GM18907 (cell line): ENCODE measurements at regions not wholly inside any gene's neighbourhood (a gene's known extent, or its start where the extent isn't known, plus 50 kb on each side); places are given as distances from the start of the nearest gene placed in this dataset.
"Not testable (repeated sequence)": the region's sequence is repeated elsewhere in the genome, so short reads cannot be mapped to it uniquely, and the experiment has no call there.

Experiments
- ATAC-seq: cut with Tn5 transposase; IDR thresholded peaks from one replicate; pipeline ENCODE4 v1.9.1; 2021; ENCODE audit warnings: mild to moderate bottlenecking, moderate library complexity; ENCODE audit not compliant: unreplicated experiment

DNA sequence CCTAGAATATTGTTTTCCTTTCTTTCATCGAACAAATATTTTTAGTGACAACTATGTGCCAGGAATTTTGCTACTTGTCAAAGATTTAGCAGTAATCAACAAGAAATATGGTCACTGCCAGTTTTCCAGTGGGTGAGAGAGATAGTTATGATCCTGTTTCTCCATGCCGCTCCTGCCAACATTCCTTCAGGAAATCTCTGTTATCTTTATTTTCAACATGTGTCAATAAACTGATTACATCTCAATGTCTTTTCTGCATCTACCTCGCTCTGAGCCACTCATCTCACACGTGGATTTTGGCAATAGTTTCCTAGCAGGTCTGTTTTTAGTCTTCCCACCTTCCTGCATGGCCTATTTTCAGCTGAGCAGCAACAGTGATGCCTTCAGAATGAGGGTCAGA is 650.0 kb upstream of the STXBP6 start:
- no peak for ATAC-seq

DNA sequence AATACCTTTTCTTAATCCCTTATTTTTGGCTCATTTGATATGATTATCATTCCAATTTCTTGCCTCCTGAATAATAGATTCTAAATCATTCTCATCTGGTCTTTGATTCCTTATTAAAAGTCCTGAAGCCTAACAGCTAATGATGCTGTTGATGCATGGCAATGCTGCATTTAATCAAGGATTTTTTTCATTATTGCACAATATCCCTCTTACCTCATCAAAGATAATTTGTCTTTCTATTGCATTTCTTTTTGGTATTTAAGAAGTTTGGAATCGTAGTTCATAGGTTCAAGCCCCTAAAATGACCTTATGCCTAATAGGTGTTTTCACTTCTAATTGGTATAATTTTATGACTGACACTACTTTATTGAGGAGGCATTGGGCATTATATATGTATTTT is 648.2 kb upstream of the STXBP6 start:
- ATAC-seq, result no peak

DNA sequence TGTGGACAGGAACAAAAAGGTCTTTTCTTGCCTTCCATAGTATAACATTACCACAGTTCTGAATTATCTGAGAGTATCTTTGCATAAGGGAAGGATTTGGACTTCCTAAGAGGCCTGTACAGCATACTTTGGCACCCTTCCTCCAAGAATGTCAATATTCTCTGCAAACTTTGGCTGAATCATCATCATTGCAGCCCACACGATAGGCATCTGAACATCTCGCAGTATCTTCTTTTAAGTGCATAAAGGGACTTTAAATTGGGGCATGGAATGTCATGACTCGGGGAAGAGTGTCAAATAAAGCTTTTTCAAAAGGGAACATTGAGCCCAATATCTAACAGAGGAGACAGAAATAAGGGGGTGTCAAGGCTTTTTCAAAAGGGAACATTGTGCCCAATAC is 646.2 kb upstream of the STXBP6 start:
- no peak for ATAC-seq

DNA sequence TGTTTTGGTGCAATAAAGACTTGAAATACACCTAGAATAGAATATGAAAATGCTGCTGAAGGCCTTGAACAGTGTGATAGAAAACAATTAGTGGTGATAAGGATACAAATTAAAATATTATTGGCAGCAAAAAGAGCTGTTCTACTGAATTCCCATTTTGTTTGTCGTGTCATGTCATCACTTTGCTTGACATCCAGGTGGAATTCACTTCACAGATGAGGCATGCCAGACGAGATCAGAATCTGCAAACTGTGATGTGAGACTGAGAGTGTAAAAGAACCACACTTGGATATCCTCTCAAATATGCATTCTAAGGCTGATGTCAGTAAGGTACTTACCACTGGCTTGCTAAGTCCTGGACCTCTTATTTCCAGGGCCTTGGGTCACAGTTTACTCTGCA is 635.1 kb upstream of the STXBP6 start:
- no peak for ATAC-seq

DNA sequence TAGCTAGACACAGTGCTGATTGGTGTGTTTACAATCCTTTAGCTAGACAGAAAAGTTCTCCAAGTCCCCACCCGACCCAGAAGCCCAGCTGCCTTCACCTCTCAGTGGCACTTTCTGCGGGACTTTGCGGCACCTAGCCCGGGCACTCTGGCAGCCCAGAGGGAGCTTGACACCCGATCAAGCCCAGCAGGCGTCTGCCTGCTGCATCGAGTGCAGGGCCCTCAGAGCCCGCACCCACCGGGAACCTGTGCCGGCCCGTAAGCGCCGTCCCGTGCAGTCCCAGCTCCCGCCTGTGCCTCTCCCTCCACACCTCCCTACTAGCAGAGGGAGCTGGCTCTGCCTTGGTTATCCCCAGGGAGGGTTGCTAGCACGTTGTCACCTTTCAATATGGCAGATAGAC is 631.0 kb upstream of the STXBP6 start:
- ATAC-seq, result no peak

DNA sequence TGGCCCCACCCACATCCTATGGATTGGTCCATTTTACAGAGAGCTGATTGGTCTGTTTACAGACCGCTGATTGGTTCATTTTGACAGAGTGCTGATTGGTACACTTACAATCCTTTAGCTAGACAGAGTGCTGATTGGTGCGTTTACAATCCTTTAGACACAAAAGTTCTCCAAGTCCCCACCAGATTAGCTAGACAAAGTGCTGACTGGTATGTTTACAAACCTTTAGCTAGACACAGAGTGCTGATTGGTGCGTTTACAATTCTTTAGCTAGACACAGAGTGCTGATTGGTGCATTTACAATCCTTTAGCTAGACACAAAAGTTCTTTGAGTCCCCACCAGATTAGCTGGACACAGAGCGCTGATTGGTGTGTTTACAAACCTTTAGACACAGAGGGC is 630.6 kb upstream of the STXBP6 start:
- not testable (repeated sequence) for ATAC-seq

DNA sequence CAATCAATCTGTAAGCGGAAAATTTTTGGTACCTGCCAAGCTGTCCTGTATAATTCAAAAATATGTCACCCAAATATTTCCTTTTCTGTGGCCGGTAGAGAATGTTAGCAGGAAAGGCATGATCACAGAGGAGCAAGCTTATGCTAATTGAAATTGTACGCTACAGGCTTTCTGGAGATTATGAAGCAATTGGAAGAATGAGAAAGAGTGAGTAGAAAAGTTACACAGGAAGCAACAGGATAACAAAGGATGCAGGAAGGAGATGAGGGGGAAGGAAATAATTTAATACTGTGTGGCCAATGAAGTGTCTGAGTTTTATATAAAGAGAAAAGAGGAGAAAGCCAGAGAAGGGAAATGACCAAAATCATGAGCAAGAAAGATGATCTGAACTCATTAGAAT is 627.2 kb upstream of the STXBP6 start:
- ATAC-seq, result no peak

DNA sequence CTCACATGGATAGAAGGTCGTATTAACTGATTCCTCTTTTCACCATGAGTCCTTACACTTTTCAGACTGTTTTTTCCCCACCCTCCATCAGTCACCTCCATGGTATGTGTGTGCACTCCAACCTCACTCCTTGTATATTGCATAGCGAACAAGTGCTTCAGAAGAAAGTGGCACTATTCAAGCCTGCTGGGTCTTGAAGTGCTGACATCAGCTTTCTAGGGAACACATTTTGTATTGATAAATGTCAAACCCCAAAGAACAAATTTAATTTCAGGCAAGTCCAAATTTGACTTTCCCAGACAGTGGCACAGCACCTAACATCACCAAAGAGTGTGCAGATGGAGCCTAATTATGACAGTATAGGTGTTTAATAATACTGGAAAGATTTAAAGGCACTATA is 617.4 kb upstream of the STXBP6 start:
- no peak for ATAC-seq

DNA sequence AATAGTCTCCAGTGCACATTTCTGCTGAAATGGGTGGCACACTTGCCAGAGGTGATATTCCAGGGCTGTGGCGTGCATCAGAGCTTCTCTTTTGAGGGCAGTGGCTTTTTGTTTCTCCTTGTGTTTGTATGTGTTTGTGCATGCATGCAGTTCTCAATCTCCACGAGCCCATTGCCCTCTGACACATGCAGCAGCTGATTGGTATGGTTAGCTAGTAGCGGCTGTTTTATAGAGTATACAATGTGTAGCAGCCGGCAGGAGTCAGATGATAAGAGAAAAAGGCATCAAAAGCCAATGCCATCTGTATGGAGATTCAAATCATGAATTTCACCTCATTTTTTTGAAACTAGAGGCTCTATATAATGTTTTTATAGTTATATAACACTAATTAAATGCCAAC is 616.9 kb upstream of the STXBP6 start:
- ATAC-seq, result no peak

DNA sequence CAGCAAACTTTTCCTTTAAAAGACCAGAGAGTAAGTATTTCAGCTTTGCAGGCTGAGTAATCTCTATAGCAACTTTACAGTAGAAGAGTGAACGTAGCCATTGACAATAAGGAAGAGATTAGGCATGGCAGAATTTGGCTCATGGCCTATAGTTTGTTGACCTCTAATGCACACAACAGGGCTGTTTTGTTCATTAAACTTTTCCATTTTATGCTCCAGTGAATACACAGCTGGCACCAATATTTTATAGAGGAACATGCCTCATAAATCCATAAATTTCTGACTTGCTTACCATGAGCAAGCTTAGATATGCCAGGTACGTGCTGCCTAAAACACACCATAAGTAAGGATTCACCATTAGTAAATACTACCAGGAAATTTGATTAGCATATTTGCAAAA is 609.0 kb upstream of the STXBP6 start:
- ATAC-seq, result no peak

DNA sequence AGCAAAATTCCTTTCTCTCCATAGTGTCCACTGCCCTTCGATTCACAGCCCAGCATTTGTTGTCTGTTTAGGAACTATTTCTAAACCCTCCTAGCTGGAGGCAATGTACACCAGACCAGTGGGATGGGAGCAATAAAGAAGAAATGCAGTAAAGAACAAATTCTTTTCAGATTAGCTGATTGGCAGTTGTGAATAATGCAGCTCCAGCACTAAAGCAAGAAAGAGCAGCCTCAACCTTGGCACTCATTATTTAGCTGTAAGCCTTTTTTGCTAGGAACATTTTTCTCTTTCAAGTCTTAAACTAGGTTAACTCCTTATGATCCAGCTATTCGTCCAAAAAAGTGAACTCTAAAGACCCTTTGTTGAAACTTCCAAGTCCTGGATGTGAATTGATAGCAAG is 580.5 kb upstream of the STXBP6 start:
- ATAC-seq, result no peak

DNA sequence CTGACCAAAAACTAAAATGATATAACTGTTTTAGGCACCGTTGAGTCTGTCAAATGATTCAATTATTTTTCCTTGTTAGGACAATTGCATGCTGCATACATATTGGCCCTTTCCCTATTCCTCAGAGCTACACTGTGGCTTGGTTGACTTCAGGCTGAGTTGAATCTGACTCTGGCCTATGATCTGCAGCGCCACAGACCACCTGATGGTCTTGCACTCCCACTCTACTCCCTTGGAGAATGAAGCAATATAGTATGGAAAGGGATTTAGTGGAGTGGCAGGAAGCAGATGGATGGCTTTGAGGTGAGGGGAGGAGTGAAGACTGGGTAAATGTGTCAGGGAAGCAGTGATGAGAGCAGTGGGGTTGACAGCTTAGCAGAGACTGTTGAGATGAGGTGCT is 579.0 kb upstream of the STXBP6 start:
- ATAC-seq, result no peak

DNA sequence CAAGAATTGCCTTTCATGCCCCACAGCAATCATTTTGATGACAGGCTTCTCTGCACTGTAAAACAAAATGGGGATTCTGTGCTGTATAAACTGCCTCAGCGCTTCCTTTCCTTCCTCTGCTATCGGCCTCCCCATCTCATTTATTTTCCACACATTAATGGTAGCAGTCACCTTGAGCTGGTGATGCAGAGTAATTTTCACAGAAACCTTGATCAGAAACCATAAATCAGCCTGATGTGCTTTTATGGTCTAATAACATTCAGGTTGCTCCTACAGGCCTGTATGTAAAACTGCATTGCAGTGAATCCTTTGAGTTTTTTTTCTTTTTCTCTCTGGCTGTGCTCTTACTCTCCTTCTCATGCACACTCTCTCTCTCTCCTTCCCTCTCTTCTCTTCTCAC is 578.4 kb upstream of the STXBP6 start:
- no peak for ATAC-seq

DNA sequence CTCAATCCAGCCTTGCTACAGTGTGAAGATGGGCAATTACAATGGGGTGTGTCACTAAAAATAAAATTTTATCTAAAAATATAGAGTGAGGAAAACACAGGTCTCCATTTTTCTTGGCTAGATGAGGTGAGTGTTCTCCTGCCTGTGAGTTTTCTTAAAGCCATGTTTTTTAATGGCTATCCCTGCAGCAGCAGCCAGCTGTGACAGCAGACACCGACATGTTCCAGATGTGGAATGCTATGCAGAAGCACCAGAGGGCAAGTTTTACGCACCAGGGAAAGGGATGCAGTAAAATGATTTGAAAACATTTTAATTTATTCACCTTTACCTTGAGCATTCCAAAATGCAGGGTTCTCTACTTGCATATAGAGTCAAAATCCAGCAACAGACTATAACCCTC is 577.0 kb upstream of the STXBP6 start:
- ATAC-seq, result no peak

DNA sequence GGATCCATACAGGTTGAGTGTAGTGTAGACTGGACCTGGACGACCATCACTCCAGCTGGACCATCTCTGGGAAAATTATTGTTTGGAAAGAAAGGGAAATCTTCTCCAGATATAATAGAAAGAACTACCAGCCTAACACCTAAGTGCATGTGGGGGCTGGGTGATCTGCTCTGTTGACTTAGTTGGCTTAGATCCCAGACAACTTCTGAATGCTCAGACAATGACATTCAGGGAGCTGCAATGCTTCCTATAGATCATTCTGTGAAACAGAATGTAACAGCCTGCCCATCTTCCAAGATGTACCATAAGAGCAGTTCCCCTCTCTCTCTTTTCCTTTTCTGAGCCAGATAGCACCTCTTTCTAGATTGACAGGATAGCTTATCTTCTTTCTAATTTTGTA is 572.8 kb upstream of the STXBP6 start:
- ATAC-seq, result no peak

DNA sequence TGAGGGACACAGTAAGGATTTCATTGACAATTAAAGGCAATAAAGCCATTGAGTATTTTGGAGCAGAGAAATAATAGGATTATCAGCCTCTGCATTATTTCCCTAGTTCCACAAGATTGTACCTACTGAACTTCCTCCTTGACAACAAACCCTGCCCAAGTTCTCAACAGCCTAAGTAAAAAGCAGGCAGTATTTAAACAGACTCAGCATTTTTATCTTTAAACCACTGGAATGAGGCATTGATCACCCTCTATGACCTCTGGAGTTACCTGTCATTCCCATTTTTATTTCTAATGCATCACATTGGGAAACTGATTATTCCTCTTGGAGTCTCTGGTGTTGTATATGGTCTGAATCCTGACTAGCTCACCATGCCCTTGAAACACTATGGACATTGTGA is 570.6 kb upstream of the STXBP6 start:
- no peak for ATAC-seq

DNA sequence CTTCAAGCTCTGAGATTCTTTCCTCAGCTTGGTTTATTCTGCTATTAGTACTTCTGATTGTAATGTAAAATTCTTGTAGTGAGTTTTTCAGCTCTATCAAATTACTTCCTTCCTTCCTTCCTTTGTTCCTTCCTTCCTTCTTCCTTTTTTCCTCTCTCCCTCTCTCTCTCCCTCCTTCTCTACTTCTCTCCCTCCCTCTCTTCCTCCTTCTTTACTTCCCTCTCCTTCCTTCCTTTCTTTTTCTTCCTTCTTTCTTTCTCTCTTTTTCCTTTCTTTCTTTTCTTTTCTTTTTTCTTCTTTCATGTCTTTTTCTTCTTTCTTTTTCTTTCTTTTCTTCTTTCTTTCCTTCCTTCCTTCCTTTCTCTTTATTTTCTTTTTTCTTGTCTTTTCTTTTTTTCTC is 565.2 kb upstream of the STXBP6 start:
- no peak for ATAC-seq

DNA sequence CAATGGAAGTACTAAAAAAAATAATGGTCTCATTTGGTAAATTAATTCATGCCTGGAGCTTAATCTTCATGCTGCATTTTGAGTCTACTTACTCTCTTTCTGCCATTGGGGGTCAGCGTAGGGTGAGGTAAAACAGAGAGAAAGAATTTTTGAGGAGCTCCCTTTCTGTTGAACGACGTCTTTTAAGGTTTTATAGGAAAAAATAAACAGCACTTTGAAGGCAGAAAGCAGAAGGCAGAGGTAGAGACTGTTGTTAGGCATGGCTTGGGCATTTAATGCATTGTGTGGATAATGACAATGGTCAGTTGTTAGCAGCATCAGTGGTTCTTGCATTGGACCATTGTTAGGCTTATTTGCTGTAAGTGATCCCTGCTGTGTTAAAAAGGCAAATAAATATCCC is 557.2 kb upstream of the STXBP6 start:
- no peak for ATAC-seq

DNA sequence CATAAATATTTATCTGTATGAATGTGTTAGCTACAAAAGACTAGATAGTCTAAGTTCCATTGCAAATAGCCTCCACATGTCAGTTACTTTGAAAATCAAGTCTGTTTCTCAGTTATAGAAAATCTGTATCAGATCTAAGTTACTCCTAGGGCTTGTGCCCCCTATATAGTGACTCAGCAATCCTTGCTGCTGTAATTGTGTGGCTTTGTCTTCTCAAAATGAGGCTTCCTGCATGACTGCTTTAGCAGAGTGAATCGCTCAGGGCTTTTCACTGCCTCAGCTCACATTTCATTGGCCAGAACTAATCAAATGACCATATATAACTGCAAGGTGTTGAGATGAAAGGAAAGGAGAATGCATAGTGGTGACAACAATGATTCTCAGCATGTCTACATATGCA is 552.2 kb upstream of the STXBP6 start:
- ATAC-seq, result no peak

DNA sequence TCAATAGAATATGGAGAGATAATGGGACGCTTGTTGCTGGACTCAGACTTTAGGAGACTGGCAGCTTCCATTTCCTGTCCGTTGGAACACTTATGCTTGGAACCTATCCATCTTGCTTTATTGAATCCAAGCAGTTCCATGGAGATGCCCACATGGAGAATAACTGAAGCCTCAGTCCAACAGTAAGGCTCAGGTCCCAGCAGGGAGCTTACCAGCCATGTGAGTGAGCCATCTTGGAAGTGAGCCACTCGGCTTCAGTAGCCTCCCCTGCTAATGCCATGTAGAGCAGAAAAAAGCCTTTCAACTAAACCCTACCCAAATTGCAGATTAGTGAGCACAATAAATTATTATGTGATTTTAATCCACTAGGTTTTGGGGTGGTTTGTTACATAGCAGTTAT is 538.8 kb upstream of the STXBP6 start:
- no peak for ATAC-seq

DNA sequence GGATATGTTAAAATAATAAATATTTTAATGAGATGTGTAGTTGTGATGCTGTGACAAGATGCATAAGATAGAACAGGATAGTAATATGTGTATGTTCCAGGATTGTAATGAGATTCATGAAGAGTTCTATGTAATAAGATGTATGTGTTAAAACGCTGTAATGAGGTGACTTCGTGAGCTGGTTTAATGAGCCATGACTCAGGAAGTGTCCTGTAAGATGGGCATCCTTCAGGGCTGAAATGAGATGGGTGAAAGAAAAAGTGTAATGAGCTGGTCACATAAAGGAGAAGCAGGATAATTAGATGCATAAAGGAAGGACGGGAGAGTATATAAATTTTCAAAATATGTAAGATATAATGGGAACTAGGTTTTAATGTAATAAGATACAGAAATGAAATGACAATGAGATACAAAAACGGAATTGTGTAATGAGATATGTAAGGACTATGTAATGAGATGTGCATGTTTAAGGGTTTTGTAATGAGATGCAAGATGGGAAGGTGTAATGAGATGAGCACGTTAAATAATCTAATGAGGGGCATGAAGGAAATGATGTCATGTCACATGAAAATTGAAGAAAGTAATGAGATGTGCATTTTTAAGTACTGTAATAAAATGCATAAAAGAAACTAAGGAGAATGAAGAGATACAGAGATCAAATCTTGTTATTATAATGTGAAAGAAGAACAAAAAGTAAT is 524.8 kb upstream of the STXBP6 start:
- ATAC-seq, result no peak

DNA sequence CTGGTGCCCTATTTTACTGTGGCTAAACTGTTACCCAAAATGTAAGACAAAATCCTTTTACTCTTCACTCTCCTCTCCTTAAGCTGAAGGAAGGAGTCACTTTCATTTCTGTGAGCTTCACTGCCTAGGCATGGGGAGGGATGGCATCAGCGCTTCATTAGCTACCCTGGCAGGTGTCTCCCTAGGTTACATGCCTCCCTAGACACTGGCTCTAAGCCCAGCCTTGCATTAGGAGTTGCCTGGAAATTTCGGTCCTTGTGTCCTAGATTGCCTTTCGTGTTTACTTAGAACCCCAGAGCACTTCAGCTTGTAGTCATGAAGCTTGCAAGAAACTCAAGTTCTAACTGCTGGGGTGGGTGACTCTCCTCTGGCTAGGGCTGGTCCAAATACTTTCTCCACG is 520.5 kb upstream of the STXBP6 start:
- ATAC-seq, result no peak

DNA sequence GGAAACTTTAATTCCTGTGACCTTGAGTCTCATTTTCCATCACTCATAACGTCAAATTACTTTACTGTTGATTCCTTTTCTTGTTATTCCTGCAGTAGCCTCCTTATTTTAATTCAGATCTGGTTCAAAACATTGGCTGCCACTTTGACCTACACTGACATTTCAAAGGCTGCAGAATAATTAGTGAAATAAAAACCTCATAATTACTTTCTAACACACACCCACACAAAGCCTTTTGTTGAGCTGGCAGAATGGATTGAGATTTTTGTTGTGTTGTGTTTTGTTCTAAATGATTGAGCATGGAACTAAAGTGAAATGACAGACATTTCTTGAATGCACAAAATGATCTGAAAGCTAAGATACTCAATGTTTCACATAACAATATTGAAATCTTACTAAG is 507.5 kb upstream of the STXBP6 start:
- no peak for ATAC-seq

DNA sequence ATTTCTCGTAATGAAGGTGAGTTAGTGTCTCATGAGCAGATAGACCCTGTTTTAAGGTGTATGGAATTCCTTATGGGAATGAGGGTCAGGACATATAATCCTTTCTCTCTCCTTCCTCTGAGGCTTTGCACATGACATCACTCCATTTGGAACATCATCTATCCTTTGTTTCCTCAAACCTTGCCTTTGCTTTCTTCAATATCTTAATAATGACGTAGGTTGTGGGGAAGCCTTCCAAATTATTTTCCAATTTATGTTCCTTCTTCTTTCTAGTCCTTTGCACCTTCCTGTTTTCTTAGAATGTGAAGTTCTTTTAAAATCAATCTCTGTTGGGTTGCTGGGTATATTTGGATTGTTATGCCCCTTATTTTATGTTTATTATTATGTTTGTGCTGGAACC is 502.9 kb upstream of the STXBP6 start:
- no peak for ATAC-seq
